Fibroblast of villous mesenchyme (primary cell): ENCODE measurements at regions not wholly inside any gene's neighbourhood (a gene's known extent, or its start where the extent isn't known, plus 50 kb on each side); places are given as distances from the start of the nearest gene placed in this dataset.
A peak's percentile ranks its signal among the peaks of the same experiment; 100 is the strongest.

Source experiments
- DNase-seq: peaks from one replicate; pipeline ENCODE4 v3.0.0-alpha.2; 2010; ENCODE audit warnings: low read depth
- H3K4me3 ChIP-seq: 2 replicates; pipeline ENCODE4 v1.5.1; 2011; ENCODE audit warnings: low read depth, mild to moderate bottlenecking, low read length
- TF ChIP-seq, protein P1 (sequence below): IDR thresholded peaks from 2 replicates; pipeline ENCODE4 v1.5.1; 2012; ENCODE audit warnings: low read depth, mild to moderate bottlenecking, low read length; ENCODE audit not compliant: insufficient read depth

DNA sequence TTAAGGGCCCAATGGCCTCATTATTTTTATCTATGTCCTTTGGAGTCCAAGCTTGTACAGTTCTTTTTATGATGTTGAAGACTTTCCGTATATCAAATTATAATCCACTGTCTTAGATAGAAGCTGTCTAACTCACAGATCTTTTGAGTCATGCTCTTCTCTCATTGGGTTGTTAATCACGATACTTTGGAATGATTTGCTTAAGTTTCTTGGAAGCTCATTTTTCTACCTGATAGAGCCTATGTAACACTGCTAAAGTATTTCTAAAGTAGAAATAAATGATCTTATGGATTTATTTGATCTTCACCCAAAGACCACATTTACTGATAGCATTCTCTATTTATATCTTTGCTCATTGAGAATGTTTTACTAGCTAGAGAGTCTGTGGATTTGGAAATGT lies 1554.1 kb downstream of the PLA2G4A start:
- no peak overlapping the region for H3K4me3 ChIP-seq
- no peak for DNase-seq
- TF ChIP-seq, protein P1, sequence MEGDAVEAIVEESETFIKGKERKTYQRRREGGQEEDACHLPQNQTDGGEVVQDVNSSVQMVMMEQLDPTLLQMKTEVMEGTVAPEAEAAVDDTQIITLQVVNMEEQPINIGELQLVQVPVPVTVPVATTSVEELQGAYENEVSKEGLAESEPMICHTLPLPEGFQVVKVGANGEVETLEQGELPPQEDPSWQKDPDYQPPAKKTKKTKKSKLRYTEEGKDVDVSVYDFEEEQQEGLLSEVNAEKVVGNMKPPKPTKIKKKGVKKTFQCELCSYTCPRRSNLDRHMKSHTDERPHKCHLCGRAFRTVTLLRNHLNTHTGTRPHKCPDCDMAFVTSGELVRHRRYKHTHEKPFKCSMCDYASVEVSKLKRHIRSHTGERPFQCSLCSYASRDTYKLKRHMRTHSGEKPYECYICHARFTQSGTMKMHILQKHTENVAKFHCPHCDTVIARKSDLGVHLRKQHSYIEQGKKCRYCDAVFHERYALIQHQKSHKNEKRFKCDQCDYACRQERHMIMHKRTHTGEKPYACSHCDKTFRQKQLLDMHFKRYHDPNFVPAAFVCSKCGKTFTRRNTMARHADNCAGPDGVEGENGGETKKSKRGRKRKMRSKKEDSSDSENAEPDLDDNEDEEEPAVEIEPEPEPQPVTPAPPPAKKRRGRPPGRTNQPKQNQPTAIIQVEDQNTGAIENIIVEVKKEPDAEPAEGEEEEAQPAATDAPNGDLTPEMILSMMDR: no peak

DNA sequence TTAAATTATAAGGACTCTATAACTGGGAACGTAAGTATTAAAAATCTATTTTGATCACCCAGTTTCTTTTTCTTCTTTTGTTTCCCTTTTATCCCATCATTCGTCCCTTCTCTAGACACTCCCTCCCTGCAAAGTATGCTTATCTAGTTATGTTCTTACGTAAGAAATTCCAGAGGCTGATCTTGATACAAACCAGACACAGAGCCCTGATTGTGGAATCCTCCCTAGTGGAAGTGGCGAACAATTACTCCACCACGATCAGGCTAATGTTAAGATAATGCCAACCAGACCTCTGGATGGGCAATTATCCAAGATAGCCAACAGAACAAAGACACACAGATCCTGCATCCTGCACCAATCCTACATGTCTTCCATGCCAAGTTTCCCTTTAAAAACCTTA lies 1557.4 kb downstream of the PLA2G4A start:
- TF ChIP-seq, protein P1: no peak
- DNase-seq: peak; percentile 58

DNA sequence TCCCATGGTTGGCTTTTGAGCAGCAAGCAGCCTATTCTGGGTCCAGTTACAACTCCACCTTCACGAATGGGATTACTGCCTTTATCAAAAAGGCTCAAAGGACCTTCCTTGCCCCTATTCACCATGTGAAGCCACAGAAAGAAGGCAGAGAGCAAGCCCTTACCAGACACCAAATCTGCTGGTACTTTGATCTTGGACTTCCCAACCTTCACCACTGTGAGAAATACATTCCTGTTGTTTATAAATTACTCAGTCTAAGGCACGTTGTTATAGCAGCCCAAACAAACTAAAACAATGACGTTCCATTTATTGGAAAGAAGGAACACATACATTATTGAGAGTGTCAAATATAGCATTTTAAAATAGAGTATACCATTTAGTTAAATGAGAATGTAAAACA lies 1557.9 kb downstream of the PLA2G4A start:
- no peak for DNase-seq
- no peak overlapping the region for H3K4me3 ChIP-seq
- TF ChIP-seq, protein P1: no peak

More for the DNA sequence above, 1557.4 kb downstream of the PLA2G4A start:
- H3K4me3 ChIP-seq: no peak overlapping the region

- TF ChIP-seq, protein P1: no peak
- DNase-seq: no peak
- H3K4me3 ChIP-seq: no peak overlapping the region
Observed at GRCh38 chr1:188394677-188395076, 1565.9 kb downstream of the PLA2G4A start.

DNA sequence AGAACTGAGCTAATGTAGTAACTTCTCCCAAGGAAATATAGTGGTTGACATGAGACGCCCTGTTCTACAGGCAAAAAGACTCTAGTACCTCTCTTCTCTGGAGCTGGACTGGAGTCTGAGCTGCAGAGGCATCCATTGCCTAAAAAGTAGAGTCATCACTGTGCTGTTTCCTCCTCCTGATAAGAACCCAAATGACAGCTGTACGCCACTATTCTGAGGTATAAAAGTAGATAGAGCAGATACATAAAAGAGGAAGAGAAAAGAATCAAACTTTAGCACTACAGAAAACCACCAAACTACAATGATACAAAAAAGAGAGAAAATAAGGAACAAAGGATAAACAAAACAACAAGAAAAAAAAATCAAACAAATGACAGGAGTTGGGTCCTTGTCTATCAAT lies 1568.8 kb downstream of the PLA2G4A start:
- no peak for DNase-seq
- H3K4me3 ChIP-seq: no peak overlapping the region
- TF ChIP-seq, protein P1: no peak

DNA sequence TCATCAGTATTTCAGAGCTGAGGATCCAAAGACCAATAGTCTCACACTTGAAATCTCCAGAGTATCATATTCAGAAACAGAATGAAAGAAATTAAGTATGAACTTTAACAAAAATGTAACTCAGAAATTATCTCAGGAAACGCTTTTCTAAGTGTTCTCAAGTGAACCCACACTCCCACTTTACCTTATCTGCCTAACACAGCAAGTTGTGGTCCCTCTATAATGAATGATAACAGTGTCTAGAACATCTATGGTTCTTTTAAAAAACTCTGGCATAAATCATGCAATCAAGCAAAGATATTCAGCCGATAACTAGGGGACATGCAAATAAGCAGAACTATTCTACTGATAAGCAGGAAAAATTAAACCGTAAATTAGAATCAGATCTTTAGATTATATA lies 1574.2 kb downstream of the PLA2G4A start:
- no peak for DNase-seq
- H3K4me3 ChIP-seq: no peak overlapping the region
- TF ChIP-seq, protein P1: no peak

- H3K4me3 ChIP-seq: no peak overlapping the region
- DNase-seq: no peak
- TF ChIP-seq, protein P1: no peak
Observed at GRCh38 chr1:188406636-188407035, 1577.9 kb downstream of the PLA2G4A start.
